ENCODE measurements at regions not wholly inside any gene's neighbourhood (a gene's known extent, or its start where the extent isn't known, plus 50 kb on each side); places are given as distances from the start of the nearest gene placed in this dataset.

DNA sequence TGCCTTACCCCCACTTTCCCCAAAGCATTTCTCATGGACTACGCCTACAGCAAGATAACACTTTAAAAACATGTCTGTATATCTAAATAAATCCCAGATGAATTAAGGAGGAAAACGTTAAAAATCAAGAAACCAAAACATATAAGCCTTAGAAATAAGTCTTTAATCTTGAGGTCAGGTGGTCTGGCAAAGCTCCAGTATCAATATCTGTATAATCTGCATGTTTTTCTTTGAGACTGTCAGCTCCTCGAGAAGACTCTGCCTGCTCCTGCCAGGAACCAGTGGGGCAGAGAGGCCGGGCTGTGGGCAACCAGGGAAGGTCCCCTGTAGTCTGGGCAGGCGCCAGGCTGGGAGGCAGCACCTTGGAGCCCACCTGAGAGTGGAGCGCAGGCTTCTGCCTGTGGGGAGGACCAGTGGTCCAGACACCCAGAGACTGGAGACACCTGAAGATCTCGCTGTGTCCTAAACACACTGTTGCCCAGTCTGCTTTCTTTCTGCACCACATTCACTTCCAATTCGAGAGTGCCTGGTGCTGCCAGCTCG lies 291.0 kb upstream of the SOX11 start:
- TF ChIP-seq, protein P1, sequence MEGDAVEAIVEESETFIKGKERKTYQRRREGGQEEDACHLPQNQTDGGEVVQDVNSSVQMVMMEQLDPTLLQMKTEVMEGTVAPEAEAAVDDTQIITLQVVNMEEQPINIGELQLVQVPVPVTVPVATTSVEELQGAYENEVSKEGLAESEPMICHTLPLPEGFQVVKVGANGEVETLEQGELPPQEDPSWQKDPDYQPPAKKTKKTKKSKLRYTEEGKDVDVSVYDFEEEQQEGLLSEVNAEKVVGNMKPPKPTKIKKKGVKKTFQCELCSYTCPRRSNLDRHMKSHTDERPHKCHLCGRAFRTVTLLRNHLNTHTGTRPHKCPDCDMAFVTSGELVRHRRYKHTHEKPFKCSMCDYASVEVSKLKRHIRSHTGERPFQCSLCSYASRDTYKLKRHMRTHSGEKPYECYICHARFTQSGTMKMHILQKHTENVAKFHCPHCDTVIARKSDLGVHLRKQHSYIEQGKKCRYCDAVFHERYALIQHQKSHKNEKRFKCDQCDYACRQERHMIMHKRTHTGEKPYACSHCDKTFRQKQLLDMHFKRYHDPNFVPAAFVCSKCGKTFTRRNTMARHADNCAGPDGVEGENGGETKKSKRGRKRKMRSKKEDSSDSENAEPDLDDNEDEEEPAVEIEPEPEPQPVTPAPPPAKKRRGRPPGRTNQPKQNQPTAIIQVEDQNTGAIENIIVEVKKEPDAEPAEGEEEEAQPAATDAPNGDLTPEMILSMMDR (IDR thresholded peaks at IDR 0.05; ENCODE audit: extremely low read depth, low read depth, low read length): no peak
- no peak overlapping the region for H2AFZ ChIP-seq (ENCODE audit: low read length)
- no peaks in the 10 kb centered on the region for H3K4me1 ChIP-seq (ENCODE audit: insufficient read depth, low read length)
- no peak overlapping the region for H3K4me3 ChIP-seq (ENCODE audit: insufficient read depth, low read length)
- no peaks in the 10 kb centered on the region for H3K36me3 ChIP-seq (ENCODE audit: insufficient read depth, low read length)
- no peak overlapping the region for H3K27ac ChIP-seq (ENCODE audit: low read depth, low read length)
- DNase-seq (ENCODE audit: insufficient read length, low spot score, missing footprints): no peak
- peaks cover 3% of the 10 kb centered on the region for H3K9me3 ChIP-seq (ENCODE audit: low read depth, low read length)
- H3K4me2 ChIP-seq (ENCODE audit: insufficient read depth, low read length): no peak overlapping the region
- H3K27me3 ChIP-seq (ENCODE audit: insufficient read depth, low read length): no peaks in the 10 kb centered on the region
- H4K20me1 ChIP-seq (ENCODE audit: insufficient read depth, low read length): no peaks in the 10 kb centered on the region
- no peaks in the 10 kb centered on the region for H3K79me2 ChIP-seq (ENCODE audit: insufficient read depth, low read length)

DNA sequence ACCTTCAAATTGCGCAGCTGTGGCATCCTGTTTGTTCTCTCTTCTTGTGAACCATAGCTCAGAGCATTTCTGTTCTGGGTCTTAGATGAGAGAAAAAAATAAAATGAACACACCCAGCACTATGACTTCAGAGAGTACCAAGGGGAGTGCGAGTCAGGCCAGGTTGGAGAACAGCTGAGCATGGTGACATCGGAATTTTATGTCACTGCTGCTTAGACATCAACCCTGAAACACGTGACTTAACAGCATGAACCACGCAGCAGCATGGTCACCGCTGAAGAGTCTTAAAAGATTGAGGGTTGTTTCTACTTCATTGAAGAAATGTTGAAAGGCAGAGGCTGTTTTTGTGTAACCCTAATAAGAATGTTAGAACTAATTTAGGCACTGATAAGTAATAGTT lies 288.8 kb upstream of the SOX11 start:
- H4K20me1 ChIP-seq (ENCODE audit: insufficient read depth, low read length): no peaks in the 10 kb centered on the region
- H3K4me2 ChIP-seq (ENCODE audit: insufficient read depth, low read length): no peak overlapping the region
- no peak for DNase-seq (ENCODE audit: insufficient read length, low spot score, missing footprints)
- no peaks in the 10 kb centered on the region for H3K27me3 ChIP-seq (ENCODE audit: insufficient read depth, low read length)
- no peaks in the 10 kb centered on the region for H3K4me1 ChIP-seq (ENCODE audit: insufficient read depth, low read length)
- no peak overlapping the region for H3K4me3 ChIP-seq (ENCODE audit: insufficient read depth, low read length)
- no peaks in the 10 kb centered on the region for H3K79me2 ChIP-seq (ENCODE audit: insufficient read depth, low read length)
- no peak overlapping the region for H2AFZ ChIP-seq (ENCODE audit: low read length)
- no peak overlapping the region for H3K27ac ChIP-seq (ENCODE audit: low read depth, low read length)
- peaks cover 3% of the 10 kb centered on the region for H3K9me3 ChIP-seq (ENCODE audit: low read depth, low read length)
- TF ChIP-seq, protein P1 (IDR thresholded peaks at IDR 0.05; ENCODE audit: extremely low read depth, low read depth, low read length): no peak
- no peaks in the 10 kb centered on the region for H3K36me3 ChIP-seq (ENCODE audit: insufficient read depth, low read length)

DNA sequence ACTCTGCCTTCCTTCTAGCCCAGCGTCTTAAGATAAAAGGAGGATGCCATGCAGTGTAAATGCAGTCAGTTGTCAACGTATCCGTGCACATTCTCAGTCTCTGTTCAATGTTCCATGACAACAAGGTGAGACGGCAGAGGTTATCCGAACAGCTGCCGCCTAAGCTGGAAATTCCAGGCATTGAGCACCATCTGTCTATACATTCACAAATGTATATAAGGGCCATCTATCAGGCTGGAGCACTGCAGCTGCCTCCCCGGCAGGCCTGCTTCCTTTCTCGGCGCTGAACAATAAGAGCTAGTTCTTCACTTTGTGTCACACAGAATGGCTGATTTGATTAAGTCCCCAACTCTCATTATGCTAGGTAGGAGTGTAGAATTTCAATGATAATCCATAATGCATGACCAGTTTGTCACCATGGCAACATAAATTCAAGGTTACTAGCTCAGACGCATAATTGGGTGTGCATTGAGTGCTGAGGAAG lies 282.2 kb upstream of the SOX11 start:
- no peaks in the 10 kb centered on the region for H3K27me3 ChIP-seq (ENCODE audit: insufficient read depth, low read length)
- no peak overlapping the region for H3K4me2 ChIP-seq (ENCODE audit: insufficient read depth, low read length)
- no peaks in the 10 kb centered on the region for H3K79me2 ChIP-seq (ENCODE audit: insufficient read depth, low read length)
- H3K4me1 ChIP-seq (ENCODE audit: insufficient read depth, low read length): no peaks in the 10 kb centered on the region
- H3K27ac ChIP-seq (ENCODE audit: low read depth, low read length): no peak overlapping the region
- DNase-seq (ENCODE audit: insufficient read length, low spot score, missing footprints): no peak
- TF ChIP-seq, protein P1 (IDR thresholded peaks at IDR 0.05; ENCODE audit: extremely low read depth, low read depth, low read length): no peak
- no peaks in the 10 kb centered on the region for H3K36me3 ChIP-seq (ENCODE audit: insufficient read depth, low read length)
- peaks cover 3% of the 10 kb centered on the region for H3K9me3 ChIP-seq (ENCODE audit: low read depth, low read length)
- no peaks in the 10 kb centered on the region for H4K20me1 ChIP-seq (ENCODE audit: insufficient read depth, low read length)
- no peak overlapping the region for H2AFZ ChIP-seq (ENCODE audit: low read length)
- H3K4me3 ChIP-seq (ENCODE audit: insufficient read depth, low read length): no peak overlapping the region

DNA sequence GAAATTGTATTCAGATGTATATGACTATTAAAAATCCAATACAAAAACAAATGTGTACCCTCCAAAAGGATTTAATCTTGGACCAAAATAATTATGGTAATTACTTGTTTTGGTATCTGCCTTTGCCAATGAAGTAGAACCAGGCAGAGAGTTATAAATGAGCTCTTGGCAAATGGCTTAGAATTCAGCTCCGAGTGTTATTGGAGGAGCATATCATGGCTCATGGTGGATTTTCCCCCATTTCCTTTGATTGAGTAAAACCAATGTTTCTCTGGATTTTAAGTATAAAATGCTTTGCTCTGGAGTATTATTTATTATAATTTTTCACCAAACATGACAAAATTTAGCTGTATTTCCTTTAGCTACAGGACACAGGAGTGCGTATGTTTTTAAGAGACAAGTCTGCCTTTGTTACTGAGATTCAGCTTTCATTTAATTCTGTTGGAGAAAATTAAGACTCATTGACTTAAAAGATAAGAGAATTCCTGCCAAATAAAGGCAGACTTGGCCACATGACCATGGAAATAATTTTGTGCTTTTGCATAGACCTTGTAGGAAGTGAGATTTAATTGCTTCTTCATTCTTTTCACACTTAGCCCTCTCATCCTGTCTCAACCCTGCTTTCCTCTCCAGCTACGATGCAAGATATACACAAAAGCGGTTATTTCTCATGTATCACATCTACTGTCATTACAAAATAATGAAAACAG lies 281.0 kb upstream of the SOX11 start:
- no peaks in the 10 kb centered on the region for H4K20me1 ChIP-seq (ENCODE audit: insufficient read depth, low read length)
- no peaks in the 10 kb centered on the region for H3K27me3 ChIP-seq (ENCODE audit: insufficient read depth, low read length)
- TF ChIP-seq, protein P1 (IDR thresholded peaks at IDR 0.05; ENCODE audit: extremely low read depth, low read depth, low read length): no peak
- no peak overlapping the region for H2AFZ ChIP-seq (ENCODE audit: low read length)
- H3K4me1 ChIP-seq (ENCODE audit: insufficient read depth, low read length): no peaks in the 10 kb centered on the region
- no peak for DNase-seq (ENCODE audit: insufficient read length, low spot score, missing footprints)
- H3K79me2 ChIP-seq (ENCODE audit: insufficient read depth, low read length): no peaks in the 10 kb centered on the region
- no peaks in the 10 kb centered on the region for H3K36me3 ChIP-seq (ENCODE audit: insufficient read depth, low read length)
- H3K9me3 ChIP-seq (ENCODE audit: low read depth, low read length): peaks cover 3% of the 10 kb centered on the region
- H3K27ac ChIP-seq (ENCODE audit: low read depth, low read length): no peak overlapping the region
- H3K4me3 ChIP-seq (ENCODE audit: insufficient read depth, low read length): no peak overlapping the region
- H3K4me2 ChIP-seq (ENCODE audit: insufficient read depth, low read length): no peak overlapping the region
